PC-3 (cell line): ENCODE measurements at regions not wholly inside any gene's neighbourhood (a gene's known extent, or its start where the extent isn't known, plus 50 kb on each side); places are given as distances from the start of the nearest gene placed in this dataset.

Source experiments
- ATAC-seq: fragments of 200-7000 bp; cut with Tn5 transposase; 2 replicates; pipeline ENCODE4 v1.9.1; 2020; ENCODE audit warnings: mild to moderate bottlenecking, moderate library complexity
- BruUV-seq: library from RNA; stranded (reverse); fragments of 400-500 nt; replicated peaks from 2 replicates; lab custom pipeline; 2021; lab: Mats Ljungman, UMichigan
- CTCF ChIA-PET: fragments of 300-600 bp; sonication (Branson Sonifier 250); formaldehyde crosslinking; loops from one replicate; lab custom pipeline; 2022; ENCODE audit warnings: antibody characterized with exemption; lab: Charles Lee
- POLR2A ChIA-PET: fragments of 300-600 bp; sonication (Branson Sonifier 250); formaldehyde crosslinking; loops from one replicate; lab custom pipeline; 2022; ENCODE audit warnings: antibody characterized with exemption; ENCODE audit not compliant: unreplicated experiment; lab: Charles Lee
- DNase-seq: peaks from one replicate; pipeline ENCODE4 v3.0.0-alpha.2; 2015
- H2AFZ ChIP-seq: fragments of 300-600 bp; sonication (generic); 2 replicates; pipeline ENCODE4 v1.6.0; 2016; ENCODE audit warnings: antibody characterized with exemption, low read length
- H3F3A ChIP-seq: fragments of 300-600 bp; sonication (generic); one replicate; pipeline ENCODE4 v1.6.0; 2017; ENCODE audit warnings: antibody characterized with exemption, low read length, control low read depth, mild to moderate bottlenecking; ENCODE audit not compliant: unreplicated experiment
- H3K27ac ChIP-seq: fragments of 300-600 bp; sonication (generic); 2 replicates; pipeline ENCODE4 v1.5.1; 2016; ENCODE audit warnings: mild to moderate bottlenecking, low read length
- H3K27me3 ChIP-seq: fragments of 300-600 bp; sonication (generic); 2 replicates; pipeline ENCODE4 v1.6.1; 2016; ENCODE audit warnings: low read length, mixed read lengths
- H3K36me3 ChIP-seq: fragments of 300-600 bp; sonication (generic); 2 replicates; pipeline ENCODE4 v1.6.1; 2016; ENCODE audit warnings: low read depth, mixed run types, low read length, mixed read lengths
- H3K4me1 ChIP-seq: fragments of 300-600 bp; sonication (generic); 2 replicates; pipeline ENCODE4 v1.5.1; 2016; ENCODE audit warnings: low read length; ENCODE audit not compliant: insufficient read depth
- H3K4me2 ChIP-seq: fragments of 300-600 bp; sonication (generic); 2 replicates; pipeline ENCODE4 v1.6.0; 2016; ENCODE audit warnings: low read length
- H3K4me3 ChIP-seq: fragments of 300-600 bp; sonication (generic); 2 replicates; pipeline ENCODE4 v1.5.1; 2016; ENCODE audit warnings: mild to moderate bottlenecking, low read length, mixed read lengths
- H3K79me2 ChIP-seq: fragments of 300-600 bp; sonication (generic); 2 replicates; pipeline ENCODE4 v1.6.1; 2017; ENCODE audit warnings: low read length, mixed read lengths
- H3K9ac ChIP-seq: fragments of 300-600 bp; sonication (generic); 2 replicates; pipeline ENCODE4 v1.6.0; 2016; ENCODE audit warnings: mild to moderate bottlenecking, low read length
- H3K9me2 ChIP-seq: fragments of 300-600 bp; sonication (generic); replicated peaks from 2 replicates; pipeline ENCODE4 v1.6.1; 2016; ENCODE audit warnings: mixed run types, low read length, mixed read lengths
- H3K9me3 ChIP-seq: fragments of 300-600 bp; sonication (generic); 2 replicates; pipeline ENCODE4 v1.6.1; 2016; ENCODE audit warnings: low read length, mixed read lengths
- H4K20me1 ChIP-seq: fragments of 300-600 bp; sonication (generic); 2 replicates; pipeline ENCODE4 v1.6.1; 2016; ENCODE audit warnings: low read length, mixed read lengths
- CTCF ChIP-seq: fragments of 300-600 bp; sonication (generic); conservative IDR thresholded peaks from 2 replicates; pipeline ENCODE4 v1.5.1; 2017; ENCODE audit warnings: antibody characterized with exemption, low read depth, mild to moderate bottlenecking, low read length
- EZH2 ChIP-seq: fragments of 300-600 bp; sonication (generic); IDR thresholded peaks from one replicate; pipeline ENCODE4 v1.6.1; 2017; ENCODE audit warnings: antibody characterized with exemption, mild to moderate bottlenecking, low read length; ENCODE audit not compliant: unreplicated experiment
- EZH2phosphoT487 ChIP-seq: fragments of 300-600 bp; sonication (generic); IDR thresholded peaks from 2 replicates; pipeline ENCODE4 v1.6.1; 2018; ENCODE audit warnings: mild to moderate bottlenecking, antibody characterized with exemption, low read length, borderline replicate concordance
- intact Hi-C: fragments of 100-400 bp; cut with micrococcal nuclease; formaldehyde crosslinking; loops from 2 replicates; pipeline ENCODE4 v1.9.0; 2023

- H2AFZ ChIP-seq = no peak overlapping the region
- no peaks in the 10 kb centered on the region for H3K9me2 ChIP-seq
- BruUV-seq = no TSS peak
- H3K36me3 ChIP-seq = no peaks in the 10 kb centered on the region
- ATAC-seq = peak; percentile 27
- H3K9ac ChIP-seq = peak overlapping the region; percentile 41; the same call in 1 of the 2 replicates
- no peaks in the 10 kb centered on the region for H4K20me1 ChIP-seq
- peaks cover 7% of the 10 kb centered on the region for H3F3A ChIP-seq
- H3K27ac ChIP-seq = peak overlapping the region; percentile 83
- TF ChIP-seq CTCF = no peak
- no peak for TF ChIP-seq EZH2phosphoT487
- no peak for TF ChIP-seq EZH2
- no peak overlapping the region for H3K4me3 ChIP-seq
- H3K9me3 ChIP-seq = no peaks in the 10 kb centered on the region
- peaks cover 60% of the 10 kb centered on the region for H3K4me1 ChIP-seq
- ChIA-PET CTCF (no interaction called here), POLR2A (no interaction called here)
- no peaks in the 10 kb centered on the region for H3K27me3 ChIP-seq
- H3K79me2 ChIP-seq = no peaks in the 10 kb centered on the region
- peak; percentile 74 for DNase-seq
- peak overlapping the region; percentile 51 for H3K4me2 ChIP-seq
- intact Hi-C loops = loop anchor here (5.0 to 10.0 kb wide), 3 partner anchors 150 to 542 kb away; no protein-coding TSS in a partner anchor
These were observed 209.1 kb upstream of the FAT1 start for GRCh38 chr4:186932631-186933187.

- Histone ChIP-seq H4K20me1 (no peaks in the 10 kb centered on the region), H3K4me2 (no peak overlapping the region), H3K27ac (no peak overlapping the region), H3K36me3 (no peaks in the 10 kb centered on the region), H3K9ac (no peak overlapping the region), H2AFZ (no peak overlapping the region), H3K4me3 (no peak overlapping the region), H3F3A (peaks cover 7% of the 10 kb centered on the region), H3K9me2 (no peaks in the 10 kb centered on the region), H3K4me1 (peaks cover 58% of the 10 kb centered on the region), H3K27me3 (no peaks in the 10 kb centered on the region), H3K79me2 (no peaks in the 10 kb centered on the region), H3K9me3 (no peaks in the 10 kb centered on the region)
- no TSS peak for BruUV-seq
- ChIA-PET POLR2A (interaction anchor here (0.6 kb wide), 1 partner anchor 104 kb away, joined by 3 read pairs; no protein-coding TSS in a partner anchor), CTCF (no interaction called here)
- no peak for TF ChIP-seq EZH2
- TF ChIP-seq CTCF = no peak
- DNase-seq (no peak), ATAC-seq (no peak)
- intact Hi-C loops = loop anchor here (5.0 to 10.0 kb wide), 3 partner anchors 152 to 541 kb away; no protein-coding TSS in a partner anchor
These were observed 210.6 kb upstream of the FAT1 start for GRCh38 chr4:186934244-186934643.

DNA sequence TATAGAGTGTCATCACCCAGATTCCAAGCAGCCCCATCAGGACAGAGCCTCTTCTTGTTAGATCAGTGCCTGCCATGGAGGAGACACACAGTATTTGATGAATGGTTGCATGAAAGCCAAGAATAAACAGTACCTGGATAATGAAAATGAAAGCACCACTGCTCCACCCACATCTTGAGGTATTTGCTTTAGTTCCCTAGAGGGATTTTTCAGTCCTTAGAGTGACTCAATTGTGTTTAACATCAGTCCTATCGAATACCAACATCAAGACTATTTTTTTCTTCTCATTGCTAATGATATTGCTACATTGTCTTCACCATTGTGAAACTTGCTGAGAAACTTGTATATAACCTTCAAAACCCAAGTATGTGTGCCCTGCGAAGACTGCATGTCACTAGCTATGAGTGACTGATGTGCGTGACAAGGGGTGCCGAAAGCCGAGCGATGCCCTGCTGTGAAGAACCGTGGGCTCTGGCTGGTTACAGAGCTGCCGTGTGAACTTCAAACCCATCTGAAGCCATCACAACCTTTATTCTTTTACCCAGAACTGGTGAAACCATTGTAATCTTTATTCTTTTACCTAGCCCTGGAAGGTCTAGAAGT is 211.3 kb upstream of the FAT1 start:
- no TSS peak for BruUV-seq
- Histone ChIP-seq H3K4me3 (no peak overlapping the region), H3K27me3 (no peaks in the 10 kb centered on the region)

More for the DNA sequence above, 211.3 kb upstream of the FAT1 start:
- no peaks in the 10 kb centered on the region for H3K79me2 ChIP-seq
- H2AFZ ChIP-seq = no peak overlapping the region
- H3K4me1 ChIP-seq = peaks cover 56% of the 10 kb centered on the region
- H3K36me3 ChIP-seq = no peaks in the 10 kb centered on the region
- H4K20me1 ChIP-seq = no peaks in the 10 kb centered on the region
- H3K4me2 ChIP-seq = peak overlapping the region; percentile 82; the same call in 1 of the 2 replicates
- no peak for ATAC-seq
- ChIA-PET CTCF (no interaction called here), POLR2A (no interaction called here)
- no peak overlapping the region for H3K9ac ChIP-seq
- no peaks in the 10 kb centered on the region for H3K9me2 ChIP-seq
- peak overlapping the region; percentile 92 for H3K27ac ChIP-seq
- no peaks in the 10 kb centered on the region for H3K9me3 ChIP-seq
- no peak for TF ChIP-seq EZH2phosphoT487
- TF ChIP-seq CTCF = no peak
- no peak for TF ChIP-seq EZH2
- intact Hi-C loops = loop anchor here (5.0 to 10.0 kb wide), 3 partner anchors 153 to 540 kb away; no protein-coding TSS in a partner anchor
- peaks cover 7% of the 10 kb centered on the region for H3F3A ChIP-seq
- peak; percentile 57 for DNase-seq
